H1 (cell line): ENCODE measurements at regions not wholly inside any gene's neighbourhood (a gene's known extent, or its start where the extent isn't known, plus 50 kb on each side); places are given as distances from the start of the nearest gene placed in this dataset.

Source experiments
- CTCF ChIA-PET: fragments of 300-600 bp; sonication (Branson Sonifier 250); formaldehyde crosslinking; loops from one replicate; lab custom pipeline; 2021; ENCODE audit not compliant: partially characterized antibody; lab: Charles Lee
- POLR2A ChIA-PET: fragments of 300-600 bp; sonication (Branson Sonifier 250); formaldehyde crosslinking; loops from one replicate; lab custom pipeline; 2021; ENCODE audit warnings: inconsistent platforms; ENCODE audit not compliant: partially characterized antibody; lab: Charles Lee
- DNase-seq, 2 experiments: peaks; one replicate each; pipeline versions ENCODE4 v3.0.0 to v3.0.0-alpha.2; 2010 to 2022; ENCODE audit warnings: low spot score in 2 of 2, low read depth in 1 of 2, mixed read lengths in 1 of 2
- FAIRE-seq: peaks from 2 replicates; lab custom pipeline; 2011; peaks lifted over from hg19 to GRCh38; lab: Jason Lieb, UNC
- H2AFZ ChIP-seq: 2 replicates; pipeline ENCODE4 v1.8.1; 2012; ENCODE audit warnings: low read length, inconsistent platforms
- H2AK5ac ChIP-seq: 2 replicates; pipeline ENCODE4 v1.6.1; 2013; ENCODE audit warnings: low read depth, low read length
- H2BK120ac ChIP-seq: replicated peaks from 2 replicates; pipeline ENCODE3; 2013; ENCODE audit warnings: low read depth, low read length, inconsistent platforms
- H2BK12ac ChIP-seq: 2 replicates; pipeline ENCODE4 v1.6.1; 2013; ENCODE audit warnings: low read depth, low read length
- H2BK15ac ChIP-seq: 2 replicates; pipeline ENCODE4 v1.6.1; 2013; ENCODE audit warnings: low read length
- H2BK20ac ChIP-seq: 2 replicates; pipeline ENCODE4 v1.6.1; 2013; ENCODE audit warnings: low read length
- H2BK5ac ChIP-seq: 2 replicates; pipeline ENCODE4 v1.6.1; 2013; ENCODE audit warnings: low read depth, low read length
- H3K14ac ChIP-seq: 2 replicates; pipeline ENCODE4 v1.6.1; 2013; ENCODE audit warnings: inconsistent platforms; ENCODE audit not compliant: insufficient read length
- H3K18ac ChIP-seq: 2 replicates; pipeline ENCODE4 v1.6.1; 2013; ENCODE audit warnings: low read length; ENCODE audit errors: extremely low read depth
- H3K23ac ChIP-seq: 2 replicates; pipeline ENCODE4 v1.6.1; 2013; ENCODE audit warnings: inconsistent platforms; ENCODE audit not compliant: insufficient read length
- H3K23me2 ChIP-seq: 2 replicates; pipeline ENCODE4 v1.6.1; 2013; ENCODE audit warnings: low read depth, low read length
- H3K27ac ChIP-seq: 2 replicates; pipeline ENCODE4 v1.6.1; 2011; ENCODE audit warnings: low read depth, low read length, inconsistent platforms
- H3K27me3 ChIP-seq, 4 experiments: replicated peaks in 1 of 4; 1 replicate in 1 of 4; 2 replicates in 3 of 4; pipeline versions ENCODE4 v1.6.1 to v1.8.1; 2011 to 2013; ENCODE audit warnings: low read length in 3 of 4, mild to moderate bottlenecking in 3 of 4, inconsistent platforms in 2 of 4, mixed read lengths in 2 of 4, moderate library complexity in 1 of 4; ENCODE audit not compliant: control insufficient read depth in 3 of 4, insufficient read depth in 3 of 4; ENCODE audit errors: extremely low read depth in 1 of 4
- H3K36me3 ChIP-seq, 4 experiments: 2 replicates each; pipeline versions ENCODE4 v1.6.1 to v1.8.1; 2011 to 2013; ENCODE audit warnings: mild to moderate bottlenecking in 4 of 4, low read length in 3 of 4, moderate library complexity in 2 of 4, control low read depth in 1 of 4, inconsistent platforms in 1 of 4; ENCODE audit not compliant: insufficient read depth in 4 of 4, control insufficient read depth in 2 of 4
- H3K4ac ChIP-seq: replicated peaks from 2 replicates; pipeline ENCODE3; 2013; ENCODE audit warnings: low read length, low read depth, mixed read lengths, inconsistent platforms; ENCODE audit not compliant: insufficient read length
- H3K4me1 ChIP-seq, 4 experiments: replicated peaks in 1 of 4; 1 replicate in 1 of 4; 2 replicates in 3 of 4; pipeline versions ENCODE4 v1.6.1 to v1.8.1; 2011 to 2013; ENCODE audit warnings: low read length in 3 of 4, inconsistent platforms in 2 of 4, mixed read lengths in 1 of 4; ENCODE audit not compliant: insufficient read depth in 4 of 4, control insufficient read depth in 3 of 4
- H3K4me2 ChIP-seq, 2 experiments: 2 replicates each; pipeline versions ENCODE4 v1.6.1 to v1.8.1; 2011 to 2013; ENCODE audit warnings: low read depth in 2 of 2, low read length in 2 of 2, control low read depth in 1 of 2, inconsistent platforms in 1 of 2, mild to moderate bottlenecking in 1 of 2; ENCODE audit not compliant: insufficient read depth in 1 of 2
- H3K4me3 ChIP-seq, 4 experiments: fragments of 200-600, 300-600 bp in 1 of 4; sonication (generic), shearing (Covaris generic), sonication (Bioruptor Twin) in 1 of 4; 2 replicates each; pipeline versions ENCODE4 v1.5.1 to v1.8.1; 2011 to 2016; ENCODE audit warnings: low read length in 4 of 4, low read depth in 3 of 4, control low read depth in 2 of 4, inconsistent platforms in 2 of 4, mild to moderate bottlenecking in 2 of 4, mixed read lengths in 1 of 4, moderate library complexity in 1 of 4; ENCODE audit not compliant: insufficient read depth in 2 of 4; ENCODE audit errors: extremely low read depth in 1 of 4
- H3K56ac ChIP-seq: replicated peaks from 2 replicates; pipeline ENCODE3; 2013; ENCODE audit warnings: low read depth, mild to moderate bottlenecking, mixed read lengths, low read length, inconsistent platforms; ENCODE audit not compliant: insufficient read length
- H3K79me1 ChIP-seq: 2 replicates; pipeline ENCODE4 v1.6.1; 2013; ENCODE audit warnings: low read depth, low read length, control low read depth
- H3K79me2 ChIP-seq, 2 experiments: 2 replicates each; pipeline versions ENCODE4 v1.6.1 to v1.8.1; 2012 to 2013; ENCODE audit warnings: low read length in 2 of 2, mild to moderate bottlenecking in 2 of 2, inconsistent platforms in 1 of 2; ENCODE audit not compliant: insufficient read depth in 2 of 2, control insufficient read depth in 1 of 2
- H3K9ac ChIP-seq, 4 experiments: replicated peaks in 1 of 4; 1 replicate in 1 of 4; 2 replicates in 3 of 4; pipeline versions ENCODE4 v1.6.1 to v1.8.1; 2011 to 2013; ENCODE audit warnings: low read depth in 3 of 4, low read length in 3 of 4, control low read depth in 2 of 4, mild to moderate bottlenecking in 2 of 4, moderate library complexity in 2 of 4, inconsistent platforms in 1 of 4; ENCODE audit errors: extremely low read depth in 1 of 4
- H3K9me3 ChIP-seq, 2 experiments: 2 replicates each; pipeline versions ENCODE4 v1.6.1 to v1.8.1; 2012 to 2013; ENCODE audit warnings: mild to moderate bottlenecking in 2 of 2, moderate library complexity in 2 of 2, control low read depth in 1 of 2, inconsistent platforms in 1 of 2, low read depth in 1 of 2, low read length in 1 of 2, mixed read lengths in 1 of 2; ENCODE audit not compliant: insufficient read depth in 2 of 2
- H4K20me1 ChIP-seq, 2 experiments: replicated peaks in 1 of 2; 2 replicates each; pipeline versions ENCODE3 to v1.8.1; 2011 to 2013; ENCODE audit warnings: inconsistent platforms in 2 of 2, low read length in 2 of 2, mild to moderate bottlenecking in 1 of 2; ENCODE audit not compliant: insufficient read depth in 2 of 2, control insufficient read depth in 1 of 2
- H4K5ac ChIP-seq: 2 replicates; pipeline ENCODE4 v1.6.1; 2013; ENCODE audit warnings: low read length, low read depth, mixed read lengths, inconsistent platforms; ENCODE audit not compliant: insufficient read length
- H4K8ac ChIP-seq: 2 replicates; pipeline ENCODE4 v1.8.0; 2013; ENCODE audit warnings: mild to moderate bottlenecking, moderate library complexity, low read length, inconsistent platforms; ENCODE audit not compliant: insufficient read depth; ENCODE audit errors: extremely low read depth
- H4K91ac ChIP-seq: replicated peaks from 2 replicates; pipeline ENCODE3; 2013; ENCODE audit warnings: low read length, mixed read lengths, inconsistent platforms; ENCODE audit not compliant: insufficient read length
- BRCA1 ChIP-seq: IDR thresholded peaks from 2 replicates; pipeline ENCODE4 v1.6.1; 2012; ENCODE audit warnings: low read depth, low read length, improper control_type of control experiment
- CBX8 ChIP-seq: fragments of 300-800, 300-1000 bp; sonication (generic); IDR thresholded peaks from 2 replicates; pipeline ENCODE4 v1.7.1; 2016; ENCODE audit warnings: low read depth, low read length, borderline replicate concordance
- E2F6 ChIP-seq: IDR thresholded peaks from 2 replicates; pipeline ENCODE4 v1.6.1; 2012; ENCODE audit warnings: inconsistent platforms
- EP300 ChIP-seq, 2 experiments: IDR thresholded peaks; 1 replicate in 1 of 2; 2 replicates in 1 of 2; pipeline ENCODE4 v1.6.1; 2011 to 2012; ENCODE audit warnings: low read depth in 2 of 2, low read length in 2 of 2, mild to moderate bottlenecking in 2 of 2, borderline replicate concordance in 1 of 2, inconsistent platforms in 1 of 2, moderate library complexity in 1 of 2
- SP1 ChIP-seq: IDR thresholded peaks from 2 replicates; pipeline ENCODE4 v1.6.1; 2011; ENCODE audit warnings: low read depth, low read length
- SRF ChIP-seq: IDR thresholded peaks from 2 replicates; pipeline ENCODE4 v1.6.1; 2011; ENCODE audit warnings: mild to moderate bottlenecking, low read depth, low read length, moderate library complexity

GRCh38 chr5:92484484-92484883, 1096.5 kb downstream of the NR2F1-AS1 start:
- H3K56ac ChIP-seq: no peak overlapping the region
- no peak overlapping the region for H4K5ac ChIP-seq
- FAIRE-seq (no peak), DNase-seq (no peak)
- no peaks in the 10 kb centered on the region for H3K79me2 ChIP-seq
- ChIA-PET CTCF (interaction anchor here (1.9 kb wide), 1 partner anchor 14 kb away, joined by 6 read pairs; no protein-coding TSS in a partner anchor), POLR2A (no interaction called here)
- no peak overlapping the region for H2BK120ac ChIP-seq
- no peak overlapping the region for H3K14ac ChIP-seq
- H3K9ac ChIP-seq: no peak overlapping the region
- no peak overlapping the region for H3K27ac ChIP-seq
- no peaks in the 10 kb centered on the region for H3K27me3 ChIP-seq
- H2BK20ac ChIP-seq: no peak overlapping the region
- H2AK5ac ChIP-seq: no peak overlapping the region
- no peaks in the 10 kb centered on the region for H3K4me1 ChIP-seq
- no peaks in the 10 kb centered on the region for H3K23me2 ChIP-seq
- H3K9me3 ChIP-seq: no peaks in the 10 kb centered on the region
- H3K18ac ChIP-seq: no peak overlapping the region
- H2AFZ ChIP-seq: no peak overlapping the region
- no peak overlapping the region for H3K4me2 ChIP-seq
- no peak overlapping the region for H4K91ac ChIP-seq
- no peak overlapping the region for H2BK12ac ChIP-seq
- no peak overlapping the region for H3K4me3 ChIP-seq
- no peaks in the 10 kb centered on the region for H3K36me3 ChIP-seq
- no peaks in the 10 kb centered on the region for H4K20me1 ChIP-seq
- no peak overlapping the region for H4K8ac ChIP-seq
- no peak overlapping the region for H2BK5ac ChIP-seq
- H3K79me1 ChIP-seq: no peaks in the 10 kb centered on the region
- no peak overlapping the region for H3K4ac ChIP-seq
- no peak overlapping the region for H2BK15ac ChIP-seq
- H3K23ac ChIP-seq: no peak overlapping the region
- no peak for TF ChIP-seq CBX8
- no peak for TF ChIP-seq EP300 (IDR thresholded peaks at IDR 0.05; ENCODE audit: borderline replicate concordance in 1 of 2, low read depth in 2 of 2, low read length in 2 of 2)
- no peak for TF ChIP-seq E2F6
- TF ChIP-seq SRF: no peak
- no peak for TF ChIP-seq SP1
- TF ChIP-seq BRCA1: no peak
